SU-DHL-6 (cell line): ENCODE measurements at regions not wholly inside any gene's neighbourhood (a gene's known extent, or its start where the extent isn't known, plus 50 kb on each side); places are given as distances from the start of the nearest gene placed in this dataset.

ENCODE experiments used
- H2AFZ ChIP-seq: fragments of 200-600 bp; sonication (generic); 2 replicates; pipeline ENCODE4 v1.6.1; 2014; ENCODE audit warnings: low read depth, mild to moderate bottlenecking, moderate library complexity, mixed read lengths, antibody characterized with exemption, low read length; ENCODE audit not compliant: severe bottlenecking
- H3F3A ChIP-seq: fragments of 200-600 bp; shearing (Covaris generic); 2 replicates; pipeline ENCODE4 v1.6.0; 2016; ENCODE audit warnings: antibody characterized with exemption, mild to moderate bottlenecking; ENCODE audit not compliant: insufficient read depth
- H3K27ac ChIP-seq: fragments of 200-600 bp; sonication (generic); 2 replicates; pipeline ENCODE4 v1.5.1; 2016; ENCODE audit warnings: low read depth, mild to moderate bottlenecking, low read length, moderate library complexity, mixed read lengths
- H3K27me3 ChIP-seq: fragments of 200-600 bp; sonication (generic), shearing (Covaris generic); 2 replicates; pipeline ENCODE4 v1.6.0; 2014; ENCODE audit warnings: mild to moderate bottlenecking, low read length
- H3K36me3 ChIP-seq: fragments of 200-600 bp; sonication (generic); 2 replicates; pipeline ENCODE4 v1.6.1; 2014; ENCODE audit warnings: mild to moderate bottlenecking, low read length, mixed read lengths
- H3K4me2 ChIP-seq: fragments of 300-600, 200-600 bp; shearing (Covaris generic), sonication (generic); 2 replicates; pipeline ENCODE4 v1.6.0; 2014; ENCODE audit warnings: low read length, low read depth, mild to moderate bottlenecking; ENCODE audit not compliant: poor library complexity, severe bottlenecking
- H3K4me3 ChIP-seq: fragments of 200-600 bp; sonication (generic); 2 replicates; pipeline ENCODE4 v1.5.1; 2014; ENCODE audit warnings: antibody characterized with exemption, low read length, mild to moderate bottlenecking, mixed read lengths; ENCODE audit not compliant: insufficient read depth, poor library complexity, severe bottlenecking
- H3K79me2 ChIP-seq: fragments of 200-600 bp; sonication (generic); 2 replicates; pipeline ENCODE4 v1.6.1; 2014; ENCODE audit warnings: mild to moderate bottlenecking, low read length, moderate library complexity; ENCODE audit not compliant: insufficient read depth
- H3K9ac ChIP-seq: fragments of 200-600 bp; sonication (generic); 2 replicates; pipeline ENCODE4 v1.7.0; 2014; ENCODE audit warnings: mild to moderate bottlenecking, low read length
- H3K9me2 ChIP-seq: fragments of 200-600 bp; sonication (generic); replicated peaks from 2 replicates; pipeline ENCODE4 v1.6.1; 2014; ENCODE audit warnings: low read length; ENCODE audit not compliant: insufficient read depth
- H3K9me3 ChIP-seq: fragments of 200-600 bp; sonication (generic); 2 replicates; pipeline ENCODE4 v1.6.1; 2014; ENCODE audit warnings: low read length, mixed read lengths; ENCODE audit not compliant: insufficient read depth
- H4K20me1 ChIP-seq: fragments of 200-600 bp; sonication (generic); 2 replicates; pipeline ENCODE4 v1.6.1; 2014; ENCODE audit warnings: low read depth, mild to moderate bottlenecking, antibody characterized with exemption, low read length, moderate library complexity, mixed read lengths
- EZH2phosphoT487 ChIP-seq: fragments of 200-600 bp; sonication (generic), shearing (Covaris generic); conservative IDR thresholded peaks from 2 replicates; pipeline ENCODE4 v1.6.1; 2018; ENCODE audit warnings: mild to moderate bottlenecking, antibody characterized with exemption, low read length, moderate library complexity, mixed read lengths
- TF ChIP-seq, protein P1 (sequence below): fragments of 200-600 bp; sonication (generic); IDR thresholded peaks from one replicate; pipeline ENCODE4 v1.5.1; 2017; ENCODE audit warnings: antibody characterized with exemption, mild to moderate bottlenecking, low read length, moderate library complexity; ENCODE audit not compliant: insufficient read depth, poor library complexity, severe bottlenecking

DNA sequence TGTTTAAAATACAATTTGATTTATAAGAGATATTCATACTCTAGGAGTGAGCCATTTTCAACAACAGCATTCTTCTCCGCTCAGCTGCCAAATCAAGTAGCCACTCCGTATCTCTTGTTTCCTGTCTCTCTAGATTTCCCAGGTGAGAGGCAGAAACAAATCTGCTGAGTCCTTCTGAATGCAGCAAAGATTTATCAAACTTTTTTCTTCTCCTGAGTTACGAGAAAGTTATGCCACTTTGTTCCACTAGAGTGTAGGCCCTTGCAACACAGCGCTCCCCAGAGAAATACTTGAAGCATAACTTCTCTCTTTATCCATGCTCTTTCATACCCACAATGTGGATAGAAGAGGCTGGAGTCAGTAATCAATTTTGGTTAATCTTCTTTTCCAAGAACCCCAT is 1960.8 kb downstream of the OLFM4 start:
- no peaks in the 10 kb centered on the region for H3K27me3 ChIP-seq
- no peak overlapping the region for H2AFZ ChIP-seq
- no peaks in the 10 kb centered on the region for H3K9me2 ChIP-seq
- no peak overlapping the region for H3K27ac ChIP-seq
- no peaks in the 10 kb centered on the region for H3K36me3 ChIP-seq
- H4K20me1 ChIP-seq: no peaks in the 10 kb centered on the region
- no peaks in the 10 kb centered on the region for H3K79me2 ChIP-seq
- H3K9ac ChIP-seq: no peak overlapping the region
- H3K9me3 ChIP-seq: 0 out of 2 replicates have a peak, but pooled peaks cover 5% of the 10 kb centered on the region
- no peak overlapping the region for H3K4me3 ChIP-seq
- no peaks in the 10 kb centered on the region for H3F3A ChIP-seq
- TF ChIP-seq, protein P1, sequence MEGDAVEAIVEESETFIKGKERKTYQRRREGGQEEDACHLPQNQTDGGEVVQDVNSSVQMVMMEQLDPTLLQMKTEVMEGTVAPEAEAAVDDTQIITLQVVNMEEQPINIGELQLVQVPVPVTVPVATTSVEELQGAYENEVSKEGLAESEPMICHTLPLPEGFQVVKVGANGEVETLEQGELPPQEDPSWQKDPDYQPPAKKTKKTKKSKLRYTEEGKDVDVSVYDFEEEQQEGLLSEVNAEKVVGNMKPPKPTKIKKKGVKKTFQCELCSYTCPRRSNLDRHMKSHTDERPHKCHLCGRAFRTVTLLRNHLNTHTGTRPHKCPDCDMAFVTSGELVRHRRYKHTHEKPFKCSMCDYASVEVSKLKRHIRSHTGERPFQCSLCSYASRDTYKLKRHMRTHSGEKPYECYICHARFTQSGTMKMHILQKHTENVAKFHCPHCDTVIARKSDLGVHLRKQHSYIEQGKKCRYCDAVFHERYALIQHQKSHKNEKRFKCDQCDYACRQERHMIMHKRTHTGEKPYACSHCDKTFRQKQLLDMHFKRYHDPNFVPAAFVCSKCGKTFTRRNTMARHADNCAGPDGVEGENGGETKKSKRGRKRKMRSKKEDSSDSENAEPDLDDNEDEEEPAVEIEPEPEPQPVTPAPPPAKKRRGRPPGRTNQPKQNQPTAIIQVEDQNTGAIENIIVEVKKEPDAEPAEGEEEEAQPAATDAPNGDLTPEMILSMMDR: no peak
- no peak for TF ChIP-seq EZH2phosphoT487
- H3K4me2 ChIP-seq: no peak overlapping the region

DNA sequence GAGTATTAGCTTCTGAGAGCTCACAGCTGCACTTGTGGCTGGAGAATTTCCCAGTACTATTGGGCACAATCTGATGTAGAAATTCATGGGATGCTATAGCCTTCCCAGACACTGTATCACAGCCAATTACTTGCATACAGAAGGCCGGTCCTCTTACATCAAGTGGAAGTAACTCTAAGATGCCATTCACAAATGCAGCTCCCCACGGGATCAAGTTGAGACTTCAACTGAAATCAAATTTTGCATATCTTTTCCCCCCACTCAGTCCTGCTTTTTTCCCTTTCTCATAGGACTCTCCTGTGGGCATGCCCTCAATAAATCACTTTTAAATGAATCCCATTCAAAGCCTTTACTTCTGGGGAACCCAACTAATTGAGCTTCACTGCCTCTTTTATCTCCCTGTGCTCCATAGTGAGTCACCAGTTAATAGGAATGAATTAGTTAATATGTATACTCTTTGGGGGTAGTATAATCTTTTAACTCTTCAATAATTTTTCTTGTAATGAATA is 1970.8 kb downstream of the OLFM4 start:
- Histone ChIP-seq H3K4me2 (no peak overlapping the region), H3K4me3 (no peak overlapping the region), H3K79me2 (no peaks in the 10 kb centered on the region), H3K36me3 (0 out of 2 replicates have a peak, but pooled peaks cover 2% of the 10 kb centered on the region), H3K9me2 (no peaks in the 10 kb centered on the region), H2AFZ (no peak overlapping the region), H4K20me1 (no peaks in the 10 kb centered on the region), H3K27me3 (no peaks in the 10 kb centered on the region), H3F3A (no peaks in the 10 kb centered on the region), H3K27ac (no peak overlapping the region), H3K9me3 (no peaks in the 10 kb centered on the region), H3K9ac (no peak overlapping the region)
- TF ChIP-seq, protein P1: no peak
- TF ChIP-seq EZH2phosphoT487: no peak

DNA sequence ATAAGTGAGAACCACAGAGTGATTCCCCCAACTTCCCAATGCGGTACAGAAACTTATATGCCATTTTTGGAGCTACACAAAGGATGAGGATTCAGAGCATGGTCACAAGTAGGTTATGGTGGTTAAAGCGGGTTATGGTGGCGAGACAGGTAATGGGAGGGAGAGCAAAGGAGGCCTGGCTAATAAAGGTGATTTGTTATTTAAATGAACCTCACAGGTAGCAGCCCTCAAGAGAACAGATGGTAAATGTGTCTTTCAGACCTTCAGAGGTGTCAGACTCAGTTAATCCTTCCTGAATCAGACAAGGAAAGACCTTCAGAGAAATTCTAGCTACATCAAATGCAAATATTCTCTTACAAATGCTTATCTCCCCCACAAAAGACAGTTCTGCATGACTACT is 1971.4 kb downstream of the OLFM4 start:
- H3K9me2 ChIP-seq: no peaks in the 10 kb centered on the region
- TF ChIP-seq, protein P1: no peak
- TF ChIP-seq EZH2phosphoT487: no peak
- no peak overlapping the region for H2AFZ ChIP-seq
- no peak overlapping the region for H3K4me3 ChIP-seq
- 0 out of 2 replicates have a peak, but pooled peaks cover 1% of the 10 kb centered on the region for H3K36me3 ChIP-seq
- H3K9me3 ChIP-seq: no peaks in the 10 kb centered on the region
- H3K9ac ChIP-seq: no peak overlapping the region
- no peaks in the 10 kb centered on the region for H3F3A ChIP-seq
- no peak overlapping the region for H3K4me2 ChIP-seq
- no peaks in the 10 kb centered on the region for H3K27me3 ChIP-seq
- H3K27ac ChIP-seq: no peak overlapping the region
- no peaks in the 10 kb centered on the region for H3K79me2 ChIP-seq
- no peaks in the 10 kb centered on the region for H4K20me1 ChIP-seq
